Skin of body (tissue), 1 donor: ENCODE measurements at regions not wholly inside any gene's neighbourhood (a gene's known extent, or its start where the extent isn't known, plus 50 kb on each side); places are given as distances from the start of the nearest gene placed in this dataset.
A peak's percentile ranks its signal among the peaks of the same experiment; 100 is the strongest.
"Not testable (repeated sequence)": the region's sequence is repeated elsewhere in the genome, so short reads cannot be mapped to it uniquely, and the experiment has no call there.

Source experiments
- DNase-seq: peaks from one replicate; lab custom pipeline; 2025; lab: John Stamatoyannopoulos, UW

- no peak for DNase-seq
Measured at GRCh38 chr4:178955614-178956013, 1513.4 kb upstream of the AGA start.

- no peak for DNase-seq
Measured at GRCh38 chr4:178958725-178959440, 1516.6 kb upstream of the AGA start.

GRCh38 chr4:178963446-178964045, 1521.3 kb upstream of the AGA start:
- peak; percentile 1 for DNase-seq

GRCh38 chr4:178966644-178967043, 1524.4 kb upstream of the AGA start:
- no peak for DNase-seq

- DNase-seq, result peak; percentile 2
Measured at GRCh38 chr4:178970433-178971140, 1528.3 kb upstream of the AGA start.

- no peak for DNase-seq
Measured at GRCh38 chr4:178976861-178977260, 1534.6 kb upstream of the AGA start.

- no peak for DNase-seq
Measured at GRCh38 chr4:178993306-178993705, 1551.1 kb upstream of the AGA start.

GRCh38 chr4:179001918-179002317, 1559.7 kb upstream of the AGA start:
- no peak for DNase-seq

- DNase-seq, result no peak
Measured at GRCh38 chr4:179007755-179008154, 1565.5 kb upstream of the AGA start.

- no peak for DNase-seq
Measured at GRCh38 chr4:179017581-179017980, 1575.3 kb upstream of the AGA start.

GRCh38 chr4:179027569-179027968, 1585.3 kb upstream of the AGA start:
- no peak for DNase-seq

GRCh38 chr4:179028321-179028720, 1586.1 kb upstream of the AGA start:
- no peak for DNase-seq

GRCh38 chr4:179029683-179030082, 1587.4 kb upstream of the AGA start:
- no peak for DNase-seq

- DNase-seq, result no peak
Measured at GRCh38 chr4:179040259-179040658, 1598.0 kb upstream of the AGA start.

- no peak for DNase-seq
Measured at GRCh38 chr4:179048839-179049453, 1606.7 kb upstream of the AGA start.

- DNase-seq, result no peak
Measured at GRCh38 chr4:179051206-179051605, 1609.0 kb upstream of the AGA start.

- DNase-seq, result no peak
Measured at GRCh38 chr4:179059396-179059795, 1617.2 kb upstream of the AGA start.

GRCh38 chr4:179066254-179066653, 1624.0 kb upstream of the AGA start:
- DNase-seq, result not testable (repeated sequence)

GRCh38 chr4:179071131-179071530, 1628.9 kb upstream of the AGA start:
- no peak for DNase-seq

- no peak for DNase-seq
Measured at GRCh38 chr4:179076865-179077264, 1634.6 kb upstream of the AGA start.

GRCh38 chr4:179095585-179096221, 1653.5 kb upstream of the AGA start:
- no peak for DNase-seq

- DNase-seq, result no peak
Measured at GRCh38 chr4:179097741-179098140, 1655.5 kb upstream of the AGA start.
